Vagina (tissue), 2 donors: ENCODE measurements at regions not wholly inside any gene's neighbourhood (a gene's known extent, or its start where the extent isn't known, plus 50 kb on each side); places are given as distances from the start of the nearest gene placed in this dataset.

Experiments used
- DNase-seq, 2 donors: peaks; one replicate each; pipeline ENCODE4 v3.0.0-alpha.2; 2017; ENCODE audit errors: extremely low spot score in 2 of 2
- H3K27ac ChIP-seq: fragments of 200-600 bp; sonication (generic); one replicate; pipeline ENCODE4 v1.5.1; 2019
- H3K27me3 ChIP-seq: fragments of 200-600 bp; sonication (generic); one replicate; pipeline ENCODE4 v1.5.1; 2019
- H3K36me3 ChIP-seq, 2 donors: fragments of 200-600 bp; sonication (generic); one replicate each; pipeline ENCODE4 v1.5.1; 2017 to 2019
- H3K4me1 ChIP-seq: fragments of 200-600 bp; sonication (generic); one replicate; pipeline ENCODE4 v1.5.1; 2019
- H3K4me3 ChIP-seq, 2 donors: fragments of 200-600 bp; sonication (generic); 1 replicate in 1 of 2; 2 replicates in 1 of 2; pipeline ENCODE4 v1.5.1; 2016 to 2019
- H3K9me3 ChIP-seq: fragments of 200-600 bp; sonication (generic); one replicate; pipeline ENCODE4 v1.5.1; 2019
- POLR2A ChIP-seq, 2 donors: fragments of 450-650 bp; IDR thresholded peaks; one replicate each; pipeline ENCODE4 v1.6.1; 2017; ENCODE audit warnings: antibody characterized with exemption in 2 of 2, mild to moderate bottlenecking in 2 of 2, moderate library complexity in 2 of 2
- POLR2AphosphoS5 ChIP-seq, 2 donors: sonication (generic); formaldehyde crosslinking; IDR thresholded peaks; one replicate each; pipeline ENCODE4 v1.9.0; 2017; ENCODE audit warnings: antibody characterized with exemption in 2 of 2, mild to moderate bottlenecking in 2 of 2, low read depth in 1 of 2; ENCODE audit not compliant: insufficient read depth in 1 of 2
- intact Hi-C: fragments of 100-400 bp; cut with DNase I; formaldehyde crosslinking; loops from one replicate; pipeline ENCODE4 v1.15.1; 2023
- TF ChIP-seq, protein P1 (sequence below), 3 experiments: fragments of 450-650 bp in 2 of 3; fragments of 200-600 bp in 1 of 3; sonication (generic) in 1 of 3; IDR thresholded peaks; one replicate each; pipeline ENCODE4 v1.5.1; 2017 to 2019; ENCODE audit warnings: antibody characterized with exemption in 3 of 3, mild to moderate bottlenecking in 2 of 3, moderate library complexity in 2 of 3

DNA sequence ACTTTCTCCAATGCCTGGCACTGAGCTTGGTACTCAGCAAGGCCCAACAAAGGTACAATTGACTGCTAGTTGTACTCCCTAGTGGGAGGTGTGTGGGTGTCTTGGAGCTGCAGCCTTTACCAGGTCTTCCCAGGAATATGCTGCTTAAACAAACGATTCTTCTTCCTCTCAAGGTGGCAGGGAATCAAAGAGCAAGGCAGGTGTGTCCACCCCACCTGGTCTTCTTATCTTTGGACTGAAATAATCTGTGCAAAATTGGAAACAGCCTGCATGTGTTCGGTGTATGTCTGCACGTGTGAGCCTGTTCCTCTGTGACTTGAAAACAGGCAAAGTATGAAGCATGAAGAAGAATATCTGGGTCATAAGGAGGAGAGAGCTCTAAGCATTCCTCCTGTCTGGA is 235.3 kb downstream of the PTTG2 start:
- DNase-seq = no peak
- intact Hi-C loops = no loop called here
- Histone ChIP-seq H3K9me3 (no peaks in the 10 kb centered on the region), H3K27ac (no peak overlapping the region), H3K4me3 (no peak overlapping the region), H3K27me3 (no peaks in the 10 kb centered on the region), H3K4me1 (peaks cover 20% of the 10 kb centered on the region), H3K36me3 (no peaks in the 10 kb centered on the region)
- TF ChIP-seq POLR2A (IDR thresholded peaks at IDR 0.05) (no peak), POLR2AphosphoS5 (IDR thresholded peaks at IDR 0.05; ENCODE audit: insufficient read depth in 1 of 2, low read depth in 1 of 2) (no peak)
- TF ChIP-seq, protein P1, sequence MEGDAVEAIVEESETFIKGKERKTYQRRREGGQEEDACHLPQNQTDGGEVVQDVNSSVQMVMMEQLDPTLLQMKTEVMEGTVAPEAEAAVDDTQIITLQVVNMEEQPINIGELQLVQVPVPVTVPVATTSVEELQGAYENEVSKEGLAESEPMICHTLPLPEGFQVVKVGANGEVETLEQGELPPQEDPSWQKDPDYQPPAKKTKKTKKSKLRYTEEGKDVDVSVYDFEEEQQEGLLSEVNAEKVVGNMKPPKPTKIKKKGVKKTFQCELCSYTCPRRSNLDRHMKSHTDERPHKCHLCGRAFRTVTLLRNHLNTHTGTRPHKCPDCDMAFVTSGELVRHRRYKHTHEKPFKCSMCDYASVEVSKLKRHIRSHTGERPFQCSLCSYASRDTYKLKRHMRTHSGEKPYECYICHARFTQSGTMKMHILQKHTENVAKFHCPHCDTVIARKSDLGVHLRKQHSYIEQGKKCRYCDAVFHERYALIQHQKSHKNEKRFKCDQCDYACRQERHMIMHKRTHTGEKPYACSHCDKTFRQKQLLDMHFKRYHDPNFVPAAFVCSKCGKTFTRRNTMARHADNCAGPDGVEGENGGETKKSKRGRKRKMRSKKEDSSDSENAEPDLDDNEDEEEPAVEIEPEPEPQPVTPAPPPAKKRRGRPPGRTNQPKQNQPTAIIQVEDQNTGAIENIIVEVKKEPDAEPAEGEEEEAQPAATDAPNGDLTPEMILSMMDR (IDR thresholded peaks at IDR 0.05) = no peak

DNA sequence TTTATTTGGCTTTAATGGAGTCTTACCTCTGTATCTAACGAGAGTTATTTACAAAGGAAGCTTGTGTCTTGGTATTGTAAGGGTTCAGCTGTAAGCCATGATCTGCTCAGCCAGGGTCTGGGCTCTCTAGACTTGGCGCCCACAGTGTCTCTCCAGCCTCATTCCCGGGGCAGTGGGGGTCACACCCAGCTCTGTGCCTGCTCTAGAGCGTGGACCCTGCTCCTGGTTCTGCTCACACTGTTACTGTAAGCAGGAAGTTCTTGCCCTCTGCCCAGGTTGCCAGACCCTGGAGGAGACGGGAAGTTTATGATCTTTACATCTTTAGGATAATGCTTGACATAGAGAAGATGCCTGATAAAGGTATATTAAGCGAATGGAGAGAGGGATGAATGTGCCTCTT is 235.7 kb downstream of the PTTG2 start:
- Histone ChIP-seq H3K4me3 (no peak overlapping the region), H3K9me3 (no peaks in the 10 kb centered on the region), H3K36me3 (no peaks in the 10 kb centered on the region), H3K4me1 (peaks cover 16% of the 10 kb centered on the region), H3K27me3 (no peaks in the 10 kb centered on the region), H3K27ac (no peak overlapping the region)
- intact Hi-C loops = no loop called here
- TF ChIP-seq, protein P1 (IDR thresholded peaks at IDR 0.05) = no peak
- no peak for TF ChIP-seq POLR2AphosphoS5 (IDR thresholded peaks at IDR 0.05; ENCODE audit: insufficient read depth in 1 of 2, low read depth in 1 of 2)
- no peak for TF ChIP-seq POLR2A (IDR thresholded peaks at IDR 0.05)
- DNase-seq = no peak

DNA sequence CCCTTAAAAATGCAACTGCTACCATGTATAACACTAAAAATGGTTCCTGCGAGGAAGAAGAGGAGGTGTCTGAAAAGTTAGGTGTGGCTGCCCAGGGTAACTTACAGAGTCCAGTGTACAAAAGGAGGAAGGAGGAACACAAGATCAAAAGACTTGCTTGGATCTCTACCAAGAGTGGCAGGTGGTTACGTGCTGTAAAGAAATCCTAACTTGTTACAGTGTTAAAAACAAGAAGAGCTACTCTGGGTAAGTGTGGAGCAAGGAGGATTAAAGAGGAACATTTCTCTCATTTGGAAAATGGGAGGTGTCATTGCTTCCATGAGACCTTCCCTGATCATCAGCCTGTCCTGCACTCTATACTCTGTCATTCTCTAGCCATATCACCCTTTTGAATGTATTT is 242.0 kb downstream of the PTTG2 start:
- H3K27ac ChIP-seq = no peak overlapping the region
- H3K27me3 ChIP-seq = no peaks in the 10 kb centered on the region
- H3K36me3 ChIP-seq = no peaks in the 10 kb centered on the region
- TF ChIP-seq POLR2A (IDR thresholded peaks at IDR 0.05) (no peak), POLR2AphosphoS5 (IDR thresholded peaks at IDR 0.05; ENCODE audit: insufficient read depth in 1 of 2, low read depth in 1 of 2) (no peak)
- TF ChIP-seq, protein P1 (IDR thresholded peaks at IDR 0.05) = no peak
- H3K4me1 ChIP-seq = peaks cover 9% of the 10 kb centered on the region
- no peak overlapping the region for H3K4me3 ChIP-seq
- H3K9me3 ChIP-seq = no peaks in the 10 kb centered on the region
- DNase-seq = no peak
- intact Hi-C loops = no loop called here

DNA sequence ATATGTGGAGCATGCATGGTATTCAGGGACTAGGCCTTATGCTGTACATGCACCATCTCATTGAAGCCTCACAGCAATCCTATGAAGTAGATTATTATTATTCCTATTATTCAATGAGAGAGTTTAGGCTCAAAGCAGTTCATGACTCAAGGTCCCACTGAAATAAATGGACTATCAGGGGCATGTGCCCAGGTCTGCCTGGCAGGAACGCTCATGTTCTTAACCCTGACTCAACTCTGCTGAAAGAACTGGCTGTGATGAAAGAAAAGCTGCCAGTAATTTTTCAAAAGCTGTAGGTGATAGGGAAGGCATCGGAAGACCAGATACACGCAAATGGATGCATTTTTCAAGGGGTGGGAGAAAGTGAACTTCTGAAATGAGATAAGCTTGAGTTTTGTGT is 243.4 kb downstream of the PTTG2 start:
- TF ChIP-seq POLR2AphosphoS5 (IDR thresholded peaks at IDR 0.05; ENCODE audit: insufficient read depth in 1 of 2, low read depth in 1 of 2) (no peak), POLR2A (IDR thresholded peaks at IDR 0.05) (no peak)
- TF ChIP-seq, protein P1 (IDR thresholded peaks at IDR 0.05) = no peak
- Histone ChIP-seq H3K9me3 (no peaks in the 10 kb centered on the region), H3K36me3 (no peaks in the 10 kb centered on the region), H3K27me3 (no peaks in the 10 kb centered on the region), H3K27ac (no peak overlapping the region), H3K4me3 (no peak overlapping the region), H3K4me1 (peaks cover 9% of the 10 kb centered on the region)
- DNase-seq = no peak
- intact Hi-C loops = no loop called here

DNA sequence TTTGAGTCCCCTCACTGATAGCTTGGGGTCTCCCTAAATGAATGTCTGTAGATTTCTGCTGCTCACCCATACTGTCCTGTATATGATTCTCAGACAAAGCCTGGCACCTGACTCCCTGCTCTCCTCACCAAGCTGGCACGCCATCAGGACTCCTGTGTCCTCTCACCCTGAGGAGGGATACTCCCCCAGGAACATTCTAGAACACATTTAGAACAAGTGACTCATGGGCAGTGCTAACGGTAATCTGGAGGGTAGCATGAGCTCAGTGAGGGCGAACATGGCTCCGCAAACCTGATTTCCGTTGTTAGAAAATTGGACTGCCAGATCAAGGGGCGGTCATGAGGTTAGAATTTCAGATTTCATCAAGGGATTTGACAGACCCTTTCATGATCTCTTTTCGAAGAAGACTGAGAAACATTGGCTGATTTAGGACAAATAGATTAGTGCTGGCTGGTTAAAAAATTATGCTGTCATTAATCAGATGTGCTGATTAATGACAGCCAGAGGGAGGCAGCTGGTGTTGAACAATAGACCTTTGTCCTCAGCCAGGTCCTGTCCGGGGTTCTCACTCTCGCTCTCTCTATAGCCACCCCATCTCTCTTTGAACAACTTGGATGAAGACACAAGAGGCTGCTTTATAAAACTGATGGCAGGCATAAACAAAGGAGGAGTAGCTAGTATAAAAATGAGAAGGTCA is 244.3 kb downstream of the PTTG2 start:
- Histone ChIP-seq H3K9me3 (no peaks in the 10 kb centered on the region), H3K4me1 (peaks cover 9% of the 10 kb centered on the region), H3K27ac (no peak overlapping the region), H3K4me3 (no peak overlapping the region), H3K36me3 (no peaks in the 10 kb centered on the region), H3K27me3 (no peaks in the 10 kb centered on the region)
- TF ChIP-seq POLR2A (IDR thresholded peaks at IDR 0.05) (no peak), POLR2AphosphoS5 (IDR thresholded peaks at IDR 0.05; ENCODE audit: insufficient read depth in 1 of 2, low read depth in 1 of 2) (no peak)
- TF ChIP-seq, protein P1 (IDR thresholded peaks at IDR 0.05) = no peak
- no peak for DNase-seq
- intact Hi-C loops = no loop called here
